ENCODE measurements at regions not wholly inside any gene's neighbourhood (a gene's known extent, or its start where the extent isn't known, plus 50 kb on each side); places are given as distances from the start of the nearest gene placed in this dataset.

GRCh38 chr10:121240556-121240955 lies 357.7 kb downstream of the FGFR2 start:
- DNase-seq (ENCODE audit: low read depth): no peak

- no peak for DNase-seq (ENCODE audit: low read depth)
These were observed 356.9 kb downstream of the FGFR2 start for GRCh38 chr10:121241337-121241736.

- DNase-seq (ENCODE audit: low read depth): no peak
These were observed 355.3 kb downstream of the FGFR2 start for GRCh38 chr10:121242741-121243608.

- no peak for DNase-seq (ENCODE audit: low read depth)
These were observed 354.5 kb downstream of the FGFR2 start for GRCh38 chr10:121243609-121244241.

- no peak for DNase-seq (ENCODE audit: low read depth)
These were observed 353.4 kb downstream of the FGFR2 start for GRCh38 chr10:121244818-121245217.

GRCh38 chr10:121245754-121246153 lies 352.5 kb downstream of the FGFR2 start:
- DNase-seq (ENCODE audit: low read depth): no peak

GRCh38 chr10:121248266-121248665 lies 350.0 kb downstream of the FGFR2 start:
- no peak for DNase-seq (ENCODE audit: low read depth)

- no peak for DNase-seq (ENCODE audit: low read depth)
These were observed 347.1 kb downstream of the FGFR2 start for GRCh38 chr10:121250995-121251764.

- no peak for DNase-seq (ENCODE audit: low read depth)
These were observed 345.5 kb downstream of the FGFR2 start for GRCh38 chr10:121252756-121253155.

GRCh38 chr10:121260377-121260776 lies 337.9 kb downstream of the FGFR2 start:
- no peak for DNase-seq (ENCODE audit: low read depth)

GRCh38 chr10:121261665-121262064 lies 336.6 kb downstream of the FGFR2 start:
- no peak for DNase-seq (ENCODE audit: low read depth)

- no peak for DNase-seq (ENCODE audit: low read depth)
These were observed 335.3 kb downstream of the FGFR2 start for GRCh38 chr10:121262774-121263430.

- DNase-seq (ENCODE audit: low read depth): no peak
These were observed 334.8 kb downstream of the FGFR2 start for GRCh38 chr10:121263431-121263783.

GRCh38 chr10:121265360-121266123 lies 332.7 kb downstream of the FGFR2 start:
- DNase-seq (ENCODE audit: low read depth): no peak

GRCh38 chr10:121266370-121266769 lies 331.9 kb downstream of the FGFR2 start:
- no peak for DNase-seq (ENCODE audit: low read depth)

- DNase-seq (ENCODE audit: low read depth): no peak
These were observed 330.8 kb downstream of the FGFR2 start for GRCh38 chr10:121267236-121268003.

- no peak for DNase-seq (ENCODE audit: low read depth)
These were observed 329.9 kb downstream of the FGFR2 start for GRCh38 chr10:121268363-121268762.

- DNase-seq (ENCODE audit: low read depth): no peak
These were observed 329.3 kb downstream of the FGFR2 start for GRCh38 chr10:121268863-121269432.

GRCh38 chr10:121270906-121271305 lies 327.3 kb downstream of the FGFR2 start:
- no peak for DNase-seq (ENCODE audit: low read depth)

- DNase-seq (ENCODE audit: low read depth): no peak
These were observed 322.2 kb downstream of the FGFR2 start for GRCh38 chr10:121276046-121276445.

Measured in activated T-cell treated with anti-CD3 and anti-CD28 coated beads for 48 hours (primary cell).